Stomach (tissue), 4 donors: ENCODE measurements at regions not wholly inside any gene's neighbourhood (a gene's known extent, or its start where the extent isn't known, plus 50 kb on each side); places are given as distances from the start of the nearest gene placed in this dataset.
"Not testable (repeated sequence)": the region's sequence is repeated elsewhere in the genome, so short reads cannot be mapped to it uniquely, and the experiment has no call there.

ENCODE experiments used
- CTCF ChIP-seq, 7 experiments: fragments of 450-650 bp in 4 of 7; fragments of 200-600 bp in 3 of 7; sonication (generic) in 3 of 7; IDR thresholded peaks; one replicate each; pipeline ENCODE4 v1.5.1; 2016 to 2019; ENCODE audit warnings: antibody characterized with exemption in 7 of 7, control low read depth in 2 of 7, mild to moderate bottlenecking in 1 of 7
- EP300 ChIP-seq: sonication (generic); formaldehyde crosslinking; IDR thresholded peaks from one replicate; pipeline ENCODE4 v1.6.1; 2017; ENCODE audit warnings: antibody characterized with exemption
- POLR2A ChIP-seq, 4 donors: fragments of 450-650 bp; IDR thresholded peaks; one replicate each; pipeline ENCODE4 v1.6.1; 2016; ENCODE audit warnings: antibody characterized with exemption in 4 of 4, control low read depth in 2 of 4, mild to moderate bottlenecking in 1 of 4, moderate library complexity in 1 of 4

GRCh38 chr1:149677359-149677758 lies 93.7 kb downstream of the PPIAL4C start:
- TF ChIP-seq POLR2A (IDR thresholded peaks at IDR 0.05); EP300; CTCF (IDR thresholded peaks at IDR 0.05): not testable (repeated sequence)
